ENCODE measurements at regions not wholly inside any gene's neighbourhood (a gene's known extent, or its start where the extent isn't known, plus 50 kb on each side); places are given as distances from the start of the nearest gene placed in this dataset.

DNA sequence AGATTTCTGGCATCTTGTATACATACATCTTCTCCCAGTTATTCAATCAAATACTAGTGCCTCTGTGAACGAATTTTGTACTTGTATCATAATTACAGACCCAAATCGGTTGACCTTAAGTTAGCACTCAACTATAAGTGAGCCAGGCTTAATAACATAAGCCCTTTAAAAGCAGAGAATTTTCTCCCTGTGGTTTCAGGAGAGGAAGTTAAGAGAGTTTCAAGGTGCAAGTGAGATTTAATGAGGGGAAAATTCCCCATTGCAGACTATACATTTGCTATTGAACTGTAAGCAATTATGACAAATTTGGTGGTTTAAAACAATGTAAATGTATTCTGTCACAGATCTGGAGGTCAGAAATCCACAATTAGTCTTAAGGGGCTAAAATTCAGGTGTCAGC is 261.9 kb upstream of the NREP start:
- no peaks in the 10 kb centered on the region for H3K27me3 ChIP-seq
- DNase-seq (ENCODE audit: low spot score in 2 of 2), result no peak
- intact Hi-C loops (cut with DNase I; ENCODE audit: low total_unique reads), result no loop called here
- H3K27ac ChIP-seq, result no peak overlapping the region
- H3K36me3 ChIP-seq, result no peaks in the 10 kb centered on the region
- no peaks in the 10 kb centered on the region for H3K4me1 ChIP-seq
- H3K9me3 ChIP-seq, result no peaks in the 10 kb centered on the region
- H3K4me3 ChIP-seq, result no peak overlapping the region
- TF ChIP-seq POLR2A (IDR thresholded peaks at IDR 0.05), result no peak
- TF ChIP-seq, protein P1, sequence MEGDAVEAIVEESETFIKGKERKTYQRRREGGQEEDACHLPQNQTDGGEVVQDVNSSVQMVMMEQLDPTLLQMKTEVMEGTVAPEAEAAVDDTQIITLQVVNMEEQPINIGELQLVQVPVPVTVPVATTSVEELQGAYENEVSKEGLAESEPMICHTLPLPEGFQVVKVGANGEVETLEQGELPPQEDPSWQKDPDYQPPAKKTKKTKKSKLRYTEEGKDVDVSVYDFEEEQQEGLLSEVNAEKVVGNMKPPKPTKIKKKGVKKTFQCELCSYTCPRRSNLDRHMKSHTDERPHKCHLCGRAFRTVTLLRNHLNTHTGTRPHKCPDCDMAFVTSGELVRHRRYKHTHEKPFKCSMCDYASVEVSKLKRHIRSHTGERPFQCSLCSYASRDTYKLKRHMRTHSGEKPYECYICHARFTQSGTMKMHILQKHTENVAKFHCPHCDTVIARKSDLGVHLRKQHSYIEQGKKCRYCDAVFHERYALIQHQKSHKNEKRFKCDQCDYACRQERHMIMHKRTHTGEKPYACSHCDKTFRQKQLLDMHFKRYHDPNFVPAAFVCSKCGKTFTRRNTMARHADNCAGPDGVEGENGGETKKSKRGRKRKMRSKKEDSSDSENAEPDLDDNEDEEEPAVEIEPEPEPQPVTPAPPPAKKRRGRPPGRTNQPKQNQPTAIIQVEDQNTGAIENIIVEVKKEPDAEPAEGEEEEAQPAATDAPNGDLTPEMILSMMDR (IDR thresholded peaks at IDR 0.05), result no peak
- TF ChIP-seq POLR2AphosphoS5 (IDR thresholded peaks at IDR 0.05), result no peak

DNA sequence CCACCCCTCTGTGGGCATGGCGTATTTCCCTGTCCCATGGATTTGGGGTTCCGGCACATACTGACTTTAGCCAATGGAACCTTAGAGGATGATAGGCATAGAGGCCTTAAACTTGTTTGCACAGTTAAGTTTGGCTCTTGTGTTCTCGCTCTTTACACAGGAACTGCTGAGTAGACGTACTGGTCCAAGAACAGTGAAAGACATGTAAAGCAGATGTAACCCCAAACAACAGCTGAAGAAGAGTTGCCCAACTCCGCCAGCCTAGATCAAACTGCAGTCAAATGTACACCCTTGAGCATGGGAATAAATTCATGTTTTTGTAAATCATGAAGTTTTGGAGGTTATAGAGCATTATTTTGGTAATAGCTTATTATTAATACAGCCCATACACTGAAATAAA is 260.0 kb upstream of the NREP start:
- no peak for DNase-seq (ENCODE audit: low spot score in 2 of 2)
- Histone ChIP-seq H3K27ac (no peak overlapping the region), H3K9me3 (no peaks in the 10 kb centered on the region), H3K27me3 (no peaks in the 10 kb centered on the region), H3K4me1 (no peaks in the 10 kb centered on the region), H3K4me3 (no peak overlapping the region), H3K36me3 (no peaks in the 10 kb centered on the region)
- intact Hi-C loops (cut with DNase I; ENCODE audit: low total_unique reads), result no loop called here
- no peak for TF ChIP-seq POLR2AphosphoS5 (IDR thresholded peaks at IDR 0.05)
- TF ChIP-seq, protein P1 (IDR thresholded peaks at IDR 0.05), result no peak
- TF ChIP-seq POLR2A (IDR thresholded peaks at IDR 0.05), result no peak

DNA sequence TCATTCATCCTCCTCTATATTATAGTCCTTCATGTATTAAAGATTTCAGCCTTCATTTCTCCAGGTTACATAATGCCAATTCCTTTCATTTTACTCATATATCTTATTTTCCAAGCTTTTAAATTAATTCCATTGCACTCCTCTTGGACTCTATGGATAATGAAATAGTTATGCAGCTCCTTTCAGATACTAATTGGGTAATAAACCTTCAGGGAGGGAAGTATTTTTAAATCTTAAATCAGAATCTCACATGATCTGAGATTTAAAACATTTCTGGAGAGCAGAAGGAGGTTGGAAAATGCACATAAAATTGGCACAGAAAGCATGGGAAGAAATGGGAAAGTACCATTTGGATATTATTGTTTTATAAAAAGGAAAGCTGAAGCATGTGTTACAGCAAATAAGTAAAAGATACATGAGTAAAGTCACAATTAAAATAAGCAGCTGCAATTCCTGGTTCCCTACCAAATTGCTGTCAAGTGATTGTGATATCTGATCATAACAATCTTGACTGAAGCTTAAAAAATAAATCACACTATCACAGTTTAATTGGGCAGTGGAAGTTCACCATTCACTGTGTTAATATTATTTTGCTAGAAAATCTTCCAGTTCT is 257.9 kb upstream of the NREP start:
- H3K9me3 ChIP-seq, result no peaks in the 10 kb centered on the region
- no peak overlapping the region for H3K4me3 ChIP-seq
- intact Hi-C loops (cut with DNase I; ENCODE audit: low total_unique reads), result no loop called here
- H3K27ac ChIP-seq, result no peak overlapping the region
- H3K4me1 ChIP-seq, result no peaks in the 10 kb centered on the region
- TF ChIP-seq POLR2A (IDR thresholded peaks at IDR 0.05) (no peak), POLR2AphosphoS5 (IDR thresholded peaks at IDR 0.05) (no peak)
- TF ChIP-seq, protein P1 (IDR thresholded peaks at IDR 0.05), result no peak
- no peaks in the 10 kb centered on the region for H3K27me3 ChIP-seq
- no peaks in the 10 kb centered on the region for H3K36me3 ChIP-seq
- DNase-seq (ENCODE audit: low spot score in 2 of 2), result no peak

DNA sequence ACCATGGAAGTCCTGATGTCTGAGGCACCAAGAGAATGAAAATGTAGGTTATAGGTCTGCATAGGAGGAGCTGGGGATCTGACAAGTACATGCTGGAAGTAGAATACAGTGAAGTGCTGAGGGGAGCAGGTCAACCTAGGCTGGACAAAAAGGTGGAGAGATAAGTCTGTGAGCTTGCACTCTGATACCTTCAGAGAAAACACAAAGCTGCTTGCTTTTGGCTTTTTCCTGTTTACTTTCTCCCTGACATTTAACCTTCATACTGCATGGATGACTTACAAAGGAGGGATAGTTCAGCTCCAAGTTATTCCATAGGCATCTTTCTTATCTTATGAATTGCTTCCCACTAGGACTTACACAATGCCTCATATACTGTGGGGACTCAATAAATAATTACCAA is 256.7 kb upstream of the NREP start:
- H3K27ac ChIP-seq, result no peak overlapping the region
- DNase-seq (ENCODE audit: low spot score in 2 of 2), result no peak
- intact Hi-C loops (cut with DNase I; ENCODE audit: low total_unique reads), result no loop called here

DNA sequence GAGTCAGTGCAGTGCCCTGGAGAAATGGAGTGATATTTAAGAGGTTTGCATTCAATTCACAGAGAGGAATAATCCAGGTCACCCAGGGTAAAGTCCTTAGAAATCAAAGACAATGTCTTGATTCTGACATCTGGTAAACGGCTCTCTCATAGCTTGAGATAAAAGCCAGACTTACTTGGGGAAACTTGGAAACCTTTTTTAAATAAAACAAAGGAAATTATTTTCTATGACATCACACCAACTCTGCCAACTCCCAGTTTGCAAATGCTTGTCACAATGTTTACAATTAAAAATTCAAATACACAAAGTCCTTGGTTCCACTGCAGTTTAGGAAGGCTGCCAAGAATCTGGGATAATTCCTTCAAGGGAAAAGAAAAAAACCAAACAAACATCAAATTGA is 255.1 kb upstream of the NREP start:
- DNase-seq (ENCODE audit: low spot score in 2 of 2), result no peak
- Histone ChIP-seq H3K4me3 (no peak overlapping the region), H3K9me3 (no peaks in the 10 kb centered on the region), H3K27me3 (no peaks in the 10 kb centered on the region), H3K4me1 (no peaks in the 10 kb centered on the region), H3K36me3 (no peaks in the 10 kb centered on the region), H3K27ac (no peak overlapping the region)
- intact Hi-C loops (cut with DNase I; ENCODE audit: low total_unique reads), result no loop called here
- TF ChIP-seq POLR2AphosphoS5 (IDR thresholded peaks at IDR 0.05) (no peak), POLR2A (IDR thresholded peaks at IDR 0.05) (no peak)
- TF ChIP-seq, protein P1 (IDR thresholded peaks at IDR 0.05), result no peak

More for the DNA sequence above, 256.7 kb upstream of the NREP start:
- no peaks in the 10 kb centered on the region for H3K4me1 ChIP-seq
- H3K4me3 ChIP-seq, result no peak overlapping the region
- H3K36me3 ChIP-seq, result no peaks in the 10 kb centered on the region
- H3K27me3 ChIP-seq, result no peaks in the 10 kb centered on the region
- no peaks in the 10 kb centered on the region for H3K9me3 ChIP-seq
- no peak for TF ChIP-seq POLR2A (IDR thresholded peaks at IDR 0.05)
- TF ChIP-seq, protein P1 (IDR thresholded peaks at IDR 0.05), result no peak
- TF ChIP-seq POLR2AphosphoS5 (IDR thresholded peaks at IDR 0.05), result no peak
